Esophagus squamous epithelium (tissue), 4 donors: ENCODE measurements at regions not wholly inside any gene's neighbourhood (a gene's known extent, or its start where the extent isn't known, plus 50 kb on each side); places are given as distances from the start of the nearest gene placed in this dataset.

Source experiments
- POLR2A ChIP-seq, 4 donors: fragments of 450-650 bp; IDR thresholded peaks; one replicate each; pipeline ENCODE4 v1.6.1; 2017; ENCODE audit warnings: antibody characterized with exemption in 4 of 4, mild to moderate bottlenecking in 4 of 4, moderate library complexity in 3 of 4
- TF ChIP-seq, protein P1 (sequence below), 6 experiments: fragments of 450-650 bp in 4 of 6; fragments of 200-600 bp in 2 of 6; sonication (generic) in 2 of 6; IDR thresholded peaks; one replicate each; pipeline ENCODE4 v1.5.1; 2016 to 2019; ENCODE audit warnings: antibody characterized with exemption in 6 of 6, mild to moderate bottlenecking in 4 of 6, moderate library complexity in 4 of 6

DNA sequence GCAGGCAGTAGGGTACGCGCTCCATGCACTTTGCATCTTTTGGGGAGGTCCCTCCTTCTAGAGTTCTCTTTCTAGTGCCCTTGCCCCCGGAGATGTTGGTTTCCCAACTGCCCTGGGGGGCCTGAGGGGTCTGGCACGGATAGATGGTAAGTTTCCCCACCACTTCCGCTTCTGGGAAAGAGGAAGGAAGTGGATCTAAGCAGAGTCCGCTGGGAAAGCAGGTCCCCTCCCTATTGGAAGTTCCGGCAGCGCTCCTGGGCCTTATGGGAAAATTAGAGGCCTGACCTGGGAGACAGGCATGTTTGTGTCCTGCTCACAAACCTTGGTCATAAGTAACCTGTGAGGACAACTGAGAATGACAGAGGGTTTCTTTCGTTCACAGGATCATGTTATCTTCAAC, 274.4 kb downstream of the RPS6KC1 start:
- TF ChIP-seq, protein P1, sequence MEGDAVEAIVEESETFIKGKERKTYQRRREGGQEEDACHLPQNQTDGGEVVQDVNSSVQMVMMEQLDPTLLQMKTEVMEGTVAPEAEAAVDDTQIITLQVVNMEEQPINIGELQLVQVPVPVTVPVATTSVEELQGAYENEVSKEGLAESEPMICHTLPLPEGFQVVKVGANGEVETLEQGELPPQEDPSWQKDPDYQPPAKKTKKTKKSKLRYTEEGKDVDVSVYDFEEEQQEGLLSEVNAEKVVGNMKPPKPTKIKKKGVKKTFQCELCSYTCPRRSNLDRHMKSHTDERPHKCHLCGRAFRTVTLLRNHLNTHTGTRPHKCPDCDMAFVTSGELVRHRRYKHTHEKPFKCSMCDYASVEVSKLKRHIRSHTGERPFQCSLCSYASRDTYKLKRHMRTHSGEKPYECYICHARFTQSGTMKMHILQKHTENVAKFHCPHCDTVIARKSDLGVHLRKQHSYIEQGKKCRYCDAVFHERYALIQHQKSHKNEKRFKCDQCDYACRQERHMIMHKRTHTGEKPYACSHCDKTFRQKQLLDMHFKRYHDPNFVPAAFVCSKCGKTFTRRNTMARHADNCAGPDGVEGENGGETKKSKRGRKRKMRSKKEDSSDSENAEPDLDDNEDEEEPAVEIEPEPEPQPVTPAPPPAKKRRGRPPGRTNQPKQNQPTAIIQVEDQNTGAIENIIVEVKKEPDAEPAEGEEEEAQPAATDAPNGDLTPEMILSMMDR (IDR thresholded peaks at IDR 0.05): no peak
- no peak for TF ChIP-seq POLR2A (IDR thresholded peaks at IDR 0.05)
